GM12874 (cell line): ENCODE measurements at regions not wholly inside any gene's neighbourhood (a gene's known extent, or its start where the extent isn't known, plus 50 kb on each side); places are given as distances from the start of the nearest gene placed in this dataset.

ENCODE experiments used
- TF ChIP-seq, protein P1 (sequence below): IDR thresholded peaks from 2 replicates; pipeline ENCODE4 v1.5.1; 2011; ENCODE audit warnings: low read depth, mild to moderate bottlenecking, control low read depth, low read length, moderate library complexity; ENCODE audit not compliant: insufficient read depth

- TF ChIP-seq, protein P1, sequence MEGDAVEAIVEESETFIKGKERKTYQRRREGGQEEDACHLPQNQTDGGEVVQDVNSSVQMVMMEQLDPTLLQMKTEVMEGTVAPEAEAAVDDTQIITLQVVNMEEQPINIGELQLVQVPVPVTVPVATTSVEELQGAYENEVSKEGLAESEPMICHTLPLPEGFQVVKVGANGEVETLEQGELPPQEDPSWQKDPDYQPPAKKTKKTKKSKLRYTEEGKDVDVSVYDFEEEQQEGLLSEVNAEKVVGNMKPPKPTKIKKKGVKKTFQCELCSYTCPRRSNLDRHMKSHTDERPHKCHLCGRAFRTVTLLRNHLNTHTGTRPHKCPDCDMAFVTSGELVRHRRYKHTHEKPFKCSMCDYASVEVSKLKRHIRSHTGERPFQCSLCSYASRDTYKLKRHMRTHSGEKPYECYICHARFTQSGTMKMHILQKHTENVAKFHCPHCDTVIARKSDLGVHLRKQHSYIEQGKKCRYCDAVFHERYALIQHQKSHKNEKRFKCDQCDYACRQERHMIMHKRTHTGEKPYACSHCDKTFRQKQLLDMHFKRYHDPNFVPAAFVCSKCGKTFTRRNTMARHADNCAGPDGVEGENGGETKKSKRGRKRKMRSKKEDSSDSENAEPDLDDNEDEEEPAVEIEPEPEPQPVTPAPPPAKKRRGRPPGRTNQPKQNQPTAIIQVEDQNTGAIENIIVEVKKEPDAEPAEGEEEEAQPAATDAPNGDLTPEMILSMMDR, result no peak
Measured at GRCh38 chr11:70700871-70701270, 302.5 kb downstream of the CTTN start.

GRCh38 chr11:70702040-70702648, 303.8 kb downstream of the CTTN start:
- TF ChIP-seq, protein P1, result no peak

DNA sequence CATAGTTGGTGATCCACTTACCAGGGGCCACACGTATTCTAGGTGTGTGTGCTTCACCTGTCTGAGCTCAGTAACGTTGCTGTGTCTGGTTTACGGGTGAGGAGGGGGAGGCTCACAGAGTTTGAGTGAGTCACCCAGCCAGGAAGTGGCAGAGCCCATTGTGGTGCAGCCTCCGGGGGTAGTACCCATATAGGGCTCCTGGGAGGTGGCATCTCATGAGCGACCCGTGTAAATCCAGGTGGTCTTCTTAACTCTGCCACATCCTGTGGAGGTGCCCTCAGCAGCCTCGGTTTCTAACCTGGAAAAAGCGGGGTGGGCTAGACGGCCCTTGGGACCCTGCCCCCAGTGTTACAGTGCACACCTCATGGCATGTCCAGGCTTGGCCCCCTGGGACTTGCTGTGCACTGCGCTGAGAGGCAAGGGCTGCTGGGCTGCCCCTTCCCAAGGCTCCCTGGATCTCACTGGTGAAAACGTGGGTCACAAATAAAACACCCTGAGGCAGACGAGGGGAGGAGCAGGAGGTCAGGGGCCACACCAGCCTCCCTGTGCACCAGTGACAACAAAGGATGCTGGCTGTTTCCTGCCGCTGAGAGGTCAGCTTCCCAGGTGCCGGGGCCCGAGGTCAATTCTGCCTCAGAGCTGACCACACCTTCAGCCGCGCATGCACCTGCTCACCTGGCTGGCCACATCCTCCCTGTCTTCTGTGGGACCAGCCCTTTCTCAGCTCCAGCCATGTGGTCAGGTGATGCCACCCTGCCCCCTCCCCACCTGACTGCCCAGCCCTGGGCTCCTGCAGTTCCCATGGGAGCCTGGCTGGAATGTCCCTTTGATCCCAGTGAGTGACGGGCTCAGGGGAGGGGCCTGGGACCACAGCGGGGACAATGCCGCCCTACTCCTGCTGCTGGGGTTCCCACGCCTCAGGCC, 305.1 kb downstream of the CTTN start:
- TF ChIP-seq, protein P1, result no peak

GRCh38 chr11:70705097-70705496, 306.8 kb downstream of the CTTN start:
- TF ChIP-seq, protein P1, result no peak

DNA sequence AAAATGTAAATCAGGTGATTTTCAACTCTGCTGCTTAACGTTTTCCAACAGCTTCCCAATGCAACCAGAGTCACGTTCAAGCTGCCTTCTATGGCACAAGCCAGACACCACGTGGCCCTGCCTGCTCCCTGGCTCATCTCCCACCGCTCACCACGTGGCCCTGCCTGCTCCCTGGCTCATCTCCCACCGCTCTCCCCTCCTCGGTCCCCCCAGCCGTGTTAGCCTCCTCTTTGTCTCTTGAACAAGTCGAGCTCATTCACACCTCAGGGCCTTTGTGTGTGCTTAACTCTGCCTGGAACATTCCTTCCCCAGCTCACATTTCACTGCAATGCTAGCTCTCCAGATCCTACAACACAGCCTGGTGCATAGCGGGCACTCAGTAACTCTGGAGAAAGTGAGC, 307.6 kb downstream of the CTTN start:
- TF ChIP-seq, protein P1, result no peak

DNA sequence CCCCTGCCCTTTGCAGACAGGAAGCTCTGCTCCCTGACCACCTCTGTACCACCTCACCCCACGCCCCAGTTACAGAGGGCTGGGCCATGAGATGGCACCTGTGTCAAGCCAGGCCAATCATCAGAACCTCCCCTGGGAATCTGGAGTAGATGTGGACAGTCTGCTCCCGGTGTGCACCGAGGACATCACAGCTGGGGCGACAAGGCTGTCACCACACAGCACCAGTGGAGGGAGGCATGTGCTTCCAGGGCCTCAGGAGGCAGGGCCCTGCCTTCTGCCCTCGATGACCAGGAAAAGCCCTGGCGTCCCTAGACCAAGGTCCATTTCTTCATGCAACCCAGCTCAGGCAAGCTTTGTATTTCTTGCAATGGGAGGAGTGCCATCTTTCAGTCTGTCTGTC, 309.5 kb downstream of the CTTN start:
- TF ChIP-seq, protein P1, result no peak

DNA sequence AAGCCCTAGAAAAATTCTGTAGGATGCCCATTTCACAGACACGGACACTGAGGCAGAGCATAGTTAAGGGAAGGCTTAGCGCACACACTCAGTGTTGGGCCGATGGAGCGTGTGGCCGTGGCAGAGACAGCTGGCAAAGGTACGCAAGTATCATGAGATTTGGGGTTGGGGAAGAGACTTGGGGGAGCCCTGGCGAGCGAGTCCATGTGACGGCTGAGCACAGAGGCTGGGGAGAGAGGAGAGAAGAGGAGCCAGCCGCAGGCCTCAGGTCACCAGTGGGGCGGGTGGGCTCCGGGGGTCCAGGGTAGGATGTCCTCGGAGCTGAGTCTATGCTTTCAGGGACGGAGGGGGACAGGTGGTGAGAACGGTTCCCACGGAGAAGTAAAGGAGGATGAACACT, 311.3 kb downstream of the CTTN start:
- TF ChIP-seq, protein P1, result no peak
